ENCODE measurements at regions not wholly inside any gene's neighbourhood (a gene's known extent, or its start where the extent isn't known, plus 50 kb on each side); places are given as distances from the start of the nearest gene placed in this dataset. TPM values are rescaled to one million over a fixed set of nuclear protein-coding genes. Genes with fewer than 3 reads are reported as not detected.

GRCh38 chr6:26311012-26311384 is 54.0 kb upstream of the BTN3A2 start:
- H3K79me2 ChIP-seq (ENCODE audit: low read length): no peaks in the 10 kb centered on the region
- H3K4me1 ChIP-seq (ENCODE audit: low read length): peaks cover 26% of the 10 kb centered on the region
- no peaks in the 10 kb centered on the region for H3K9me2 ChIP-seq (replicated peaks; ENCODE audit: insufficient read depth, low read length)
- no peaks in the 10 kb centered on the region for H3K27me3 ChIP-seq (ENCODE audit: low read length)
- no peak overlapping the region for H3K4me3 ChIP-seq (ENCODE audit: low read length)
- H3K36me3 ChIP-seq (ENCODE audit: insufficient read depth, low read length): no peaks in the 10 kb centered on the region
- peak; percentile 64 for DNase-seq
- H2AFZ ChIP-seq (ENCODE audit: low read length): no peak overlapping the region
- H3K9me3 ChIP-seq (ENCODE audit: low read length): no peaks in the 10 kb centered on the region
- no peak overlapping the region for H3K27ac ChIP-seq (ENCODE audit: low read length)
- peak overlapping the region; percentile 81 for H3K4me2 ChIP-seq (ENCODE audit: low read depth, low read length, poor library complexity, severe bottlenecking)
- H3K9ac ChIP-seq (ENCODE audit: low read length): no peak overlapping the region
- H4K20me1 ChIP-seq (ENCODE audit: insufficient read depth, low read depth, low read length): no peaks in the 10 kb centered on the region

GRCh38 chr6:26311385-26312095 is 53.5 kb upstream of the BTN3A2 start:
- peaks cover 26% of the 10 kb centered on the region for H3K4me1 ChIP-seq (ENCODE audit: low read length)
- H3K4me3 ChIP-seq (ENCODE audit: low read length): peak overlapping the region; percentile 62
- peak; percentile 90 for DNase-seq
- no peaks in the 10 kb centered on the region for H3K36me3 ChIP-seq (ENCODE audit: insufficient read depth, low read length)
- H3K4me2 ChIP-seq (ENCODE audit: low read depth, low read length, poor library complexity, severe bottlenecking): peak overlapping the region; percentile 81
- H3K79me2 ChIP-seq (ENCODE audit: low read length): no peaks in the 10 kb centered on the region
- no peaks in the 10 kb centered on the region for H3K9me3 ChIP-seq (ENCODE audit: low read length)
- H3K9me2 ChIP-seq (replicated peaks; ENCODE audit: insufficient read depth, low read length): no peaks in the 10 kb centered on the region
- no peaks in the 10 kb centered on the region for H3K27me3 ChIP-seq (ENCODE audit: low read length)
- H3K27ac ChIP-seq (ENCODE audit: low read length): no peak overlapping the region
- H3K9ac ChIP-seq (ENCODE audit: low read length): peak overlapping the region; percentile 31
- no peaks in the 10 kb centered on the region for H4K20me1 ChIP-seq (ENCODE audit: insufficient read depth, low read depth, low read length)
- H2AFZ ChIP-seq (ENCODE audit: low read length): peak overlapping the region; percentile 34

GRCh38 chr6:26312096-26312463 is 52.9 kb upstream of the BTN3A2 start:
- H3K9me3 ChIP-seq (ENCODE audit: low read length): no peaks in the 10 kb centered on the region
- H4K20me1 ChIP-seq (ENCODE audit: insufficient read depth, low read depth, low read length): no peaks in the 10 kb centered on the region
- H3K4me2 ChIP-seq (ENCODE audit: low read depth, low read length, poor library complexity, severe bottlenecking): peak overlapping the region; percentile 81
- no peaks in the 10 kb centered on the region for H3K27me3 ChIP-seq (ENCODE audit: low read length)
- H3K27ac ChIP-seq (ENCODE audit: low read length): no peak overlapping the region
- H3K9ac ChIP-seq (ENCODE audit: low read length): peak overlapping the region; percentile 31
- H3K36me3 ChIP-seq (ENCODE audit: insufficient read depth, low read length): no peaks in the 10 kb centered on the region
- H2AFZ ChIP-seq (ENCODE audit: low read length): peak overlapping the region; percentile 34
- no peak for DNase-seq
- H3K4me1 ChIP-seq (ENCODE audit: low read length): peaks cover 26% of the 10 kb centered on the region
- no peaks in the 10 kb centered on the region for H3K79me2 ChIP-seq (ENCODE audit: low read length)
- H3K4me3 ChIP-seq (ENCODE audit: low read length): peak overlapping the region; percentile 62
- H3K9me2 ChIP-seq (replicated peaks; ENCODE audit: insufficient read depth, low read length): no peaks in the 10 kb centered on the region

GRCh38 chr6:26312501-26313397 is 52.2 kb upstream of the BTN3A2 start:
- Histone ChIP-seq H3K36me3 (ENCODE audit: insufficient read depth, low read length) (no peaks in the 10 kb centered on the region), H3K27me3 (ENCODE audit: low read length) (no peaks in the 10 kb centered on the region), H4K20me1 (ENCODE audit: insufficient read depth, low read depth, low read length) (no peaks in the 10 kb centered on the region), H3K4me3 (ENCODE audit: low read length) (peak overlapping the region; percentile 62), H3K9me3 (ENCODE audit: low read length) (no peaks in the 10 kb centered on the region), H3K9ac (ENCODE audit: low read length) (peak overlapping the region; percentile 51), H3K9me2 (replicated peaks; ENCODE audit: insufficient read depth, low read length) (no peaks in the 10 kb centered on the region), H3K4me2 (ENCODE audit: low read depth, low read length, poor library complexity, severe bottlenecking) (peak overlapping the region; percentile 81), H3K4me1 (ENCODE audit: low read length) (peaks cover 26% of the 10 kb centered on the region), H2AFZ (ENCODE audit: low read length) (peak overlapping the region; percentile 80), H3K79me2 (ENCODE audit: low read length) (no peaks in the 10 kb centered on the region), H3K27ac (ENCODE audit: low read length) (no peak overlapping the region)
- DNase-seq: peak; percentile 91

Small RNAs in the stretch of these regions (small RNA-seq; reads per million reads assigned to genes)
- not detected for gene AL031777.2
- 14.5 reads per million, percentile 95 among the genes with 10 or more reads in this experiment for gene HIST1H2AD
- not detected for gene HIST1H2APS3
- gene HIST1H4G: not detected
- not detected for gene LARP1P1
